HG02885 (cell line): ENCODE measurements at regions not wholly inside any gene's neighbourhood (a gene's known extent, or its start where the extent isn't known, plus 50 kb on each side); places are given as distances from the start of the nearest gene placed in this dataset.

ENCODE experiments used
- ATAC-seq: cut with Tn5 transposase; IDR thresholded peaks from one replicate; pipeline ENCODE4 v1.9.1; 2021; ENCODE audit warnings: mild to moderate bottlenecking; ENCODE audit not compliant: unreplicated experiment, poor library complexity

DNA sequence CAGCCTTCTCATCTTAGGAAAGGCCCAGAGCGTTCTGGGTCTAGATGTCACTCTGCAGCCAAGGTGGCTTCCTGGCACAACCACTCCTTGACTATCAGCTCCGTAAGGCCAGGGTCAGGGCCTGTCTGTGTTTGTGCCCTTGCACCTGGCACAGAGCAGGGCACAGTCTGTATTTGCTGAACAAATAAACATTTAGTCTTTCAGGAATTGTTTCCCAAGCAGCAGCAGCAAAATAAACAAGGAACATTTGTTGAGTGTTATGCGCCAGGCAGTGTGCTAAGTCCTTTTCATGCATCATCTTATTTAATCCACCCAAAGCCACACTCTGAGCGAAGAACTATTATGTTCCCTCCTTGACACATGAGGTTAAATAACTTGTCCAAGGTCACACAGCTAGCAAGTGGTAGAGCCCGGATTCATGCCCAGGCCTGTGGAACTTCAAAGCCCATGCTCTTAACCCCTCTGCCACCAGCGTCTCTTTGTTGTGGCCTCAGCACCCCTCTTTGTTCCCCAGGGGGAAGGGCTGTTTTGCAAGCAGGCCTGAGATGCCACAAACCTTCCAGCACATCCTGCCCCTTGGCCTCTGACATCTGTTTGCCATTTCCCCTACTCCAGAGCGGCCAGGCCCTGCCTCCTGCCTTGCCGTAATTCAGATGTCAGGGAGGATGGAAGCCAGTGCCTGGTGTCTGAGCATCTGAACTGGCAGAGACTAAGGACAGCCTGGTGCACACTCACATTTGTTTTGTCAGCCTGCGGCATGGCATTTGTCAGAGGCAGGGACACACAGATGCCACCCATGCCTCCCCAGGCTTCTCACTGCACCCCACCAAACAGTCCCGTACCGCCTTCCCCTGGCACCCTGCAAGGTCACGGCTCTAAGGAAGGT, 325.8 kb upstream of the ZMIZ1 start:
- no peak for ATAC-seq

DNA sequence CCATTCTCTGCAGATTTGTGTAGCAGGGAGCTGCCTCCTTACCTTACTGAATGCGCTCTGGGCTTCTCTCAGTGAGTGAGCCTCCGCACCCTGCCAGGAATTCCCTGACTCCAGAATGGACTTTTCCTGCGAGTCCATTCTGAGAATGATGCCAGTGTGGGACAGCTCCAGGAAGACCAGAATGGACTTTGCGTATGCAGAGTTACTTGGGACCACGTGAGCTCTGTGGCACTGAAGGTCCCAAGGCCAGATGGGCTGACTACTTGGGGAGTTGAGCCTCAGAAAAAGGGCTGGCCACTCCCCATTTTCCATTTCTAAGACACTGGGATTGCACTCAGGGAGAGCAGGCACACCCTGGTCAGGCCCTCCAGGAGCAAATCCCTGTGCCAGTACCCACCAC, 324.7 kb upstream of the ZMIZ1 start:
- ATAC-seq = no peak

GRCh38 chr10:78744491-78745090, 324.2 kb upstream of the ZMIZ1 start:
- no peak for ATAC-seq

DNA sequence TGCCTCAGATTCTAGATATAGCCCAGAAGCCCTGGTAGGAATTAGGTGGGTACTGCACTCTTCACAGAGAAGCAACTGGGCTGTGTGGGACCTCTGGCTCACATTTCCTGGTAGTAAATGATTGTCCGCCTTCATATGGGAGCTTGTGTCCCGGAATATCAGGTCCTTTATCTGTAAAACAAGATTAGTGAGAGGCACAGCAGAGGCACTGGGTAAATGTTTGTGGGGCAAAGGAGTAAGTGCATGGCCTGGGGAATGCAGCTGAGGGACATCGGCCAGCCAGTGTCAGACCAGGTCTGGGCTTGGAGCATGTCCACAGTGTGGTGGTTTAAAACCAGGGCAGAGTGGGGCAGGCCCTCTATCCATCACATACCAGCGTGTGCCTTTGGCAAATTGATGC, 323.3 kb upstream of the ZMIZ1 start:
- no peak for ATAC-seq

GRCh38 chr10:78746155-78746763, 322.5 kb upstream of the ZMIZ1 start:
- ATAC-seq = no peak

GRCh38 chr10:78747401-78748234, 321.1 kb upstream of the ZMIZ1 start:
- no peak for ATAC-seq

DNA sequence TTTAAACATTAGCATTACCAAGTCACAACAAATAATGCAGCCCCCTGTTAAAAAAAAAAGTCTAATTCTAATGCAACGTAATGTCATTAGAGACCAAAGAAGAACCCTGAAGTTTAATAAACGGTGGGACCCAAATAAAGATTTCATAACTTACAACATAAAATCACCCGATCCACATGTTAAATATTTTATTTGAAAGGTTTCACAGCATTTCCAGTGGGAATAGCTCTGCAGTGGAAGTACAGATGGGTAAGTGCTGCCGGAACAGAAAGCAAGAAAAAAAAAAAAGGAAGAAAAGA, 320.6 kb upstream of the ZMIZ1 start:
- ATAC-seq = no peak

DNA sequence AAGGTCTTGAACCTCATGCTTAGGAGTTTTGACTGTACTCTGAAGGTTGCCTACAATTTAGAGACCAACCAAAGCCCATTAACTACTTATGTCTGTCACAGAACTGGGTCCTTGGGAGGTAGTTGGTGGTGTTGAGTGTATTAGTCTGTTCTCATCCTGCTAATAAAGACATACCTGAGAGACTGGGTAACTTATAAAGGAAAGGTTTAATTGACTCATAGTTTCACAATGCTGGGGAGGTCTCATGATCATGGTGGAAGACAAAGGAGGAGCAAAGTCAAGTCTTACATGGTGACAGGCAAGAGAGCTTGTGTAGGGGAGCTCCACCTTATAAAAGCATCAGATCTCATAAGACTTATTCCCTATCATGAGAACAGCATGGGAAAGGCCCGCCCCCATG, 319.6 kb upstream of the ZMIZ1 start:
- no peak for ATAC-seq

- no peak for ATAC-seq
Measured at GRCh38 chr10:78749898-78750297, 318.9 kb upstream of the ZMIZ1 start.

DNA sequence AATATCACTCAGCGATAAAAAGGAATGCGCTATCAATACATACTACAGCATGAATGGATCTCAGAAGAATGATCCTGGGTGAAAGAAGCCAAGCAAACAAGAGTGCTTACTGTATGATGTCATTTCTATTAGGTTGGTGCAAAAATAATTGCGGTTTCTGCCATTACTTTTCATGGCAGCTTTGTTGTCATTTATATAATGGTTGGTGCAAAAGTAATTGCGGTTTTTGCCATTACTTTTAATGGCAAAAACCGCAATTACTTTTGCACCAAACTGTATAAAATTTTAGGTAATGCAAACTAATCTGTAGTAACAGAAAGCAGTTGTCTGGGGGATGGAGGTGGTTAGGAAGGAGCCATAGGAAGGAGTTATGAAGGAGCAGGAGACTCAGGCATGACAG, 318.3 kb upstream of the ZMIZ1 start:
- ATAC-seq = no peak

DNA sequence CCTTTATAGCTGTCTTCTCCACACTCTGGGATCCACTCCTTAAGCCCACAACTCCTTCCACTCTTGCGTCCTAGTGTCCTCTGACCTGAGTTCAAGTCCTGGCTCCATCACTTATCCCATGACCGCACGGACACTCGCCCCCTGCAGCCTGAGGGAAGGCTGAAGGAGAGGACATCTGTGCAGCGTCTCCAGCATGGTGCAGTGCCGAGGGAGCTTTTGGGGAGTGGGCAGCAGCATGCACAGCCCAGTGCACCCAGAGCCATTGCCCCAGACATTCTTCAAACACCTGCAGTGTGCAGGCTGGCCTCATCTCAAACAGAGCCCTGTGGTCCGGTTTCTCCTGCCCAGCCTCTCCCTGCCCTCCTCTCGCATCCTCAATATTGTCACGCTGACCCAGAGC, 317.1 kb upstream of the ZMIZ1 start:
- no peak for ATAC-seq

DNA sequence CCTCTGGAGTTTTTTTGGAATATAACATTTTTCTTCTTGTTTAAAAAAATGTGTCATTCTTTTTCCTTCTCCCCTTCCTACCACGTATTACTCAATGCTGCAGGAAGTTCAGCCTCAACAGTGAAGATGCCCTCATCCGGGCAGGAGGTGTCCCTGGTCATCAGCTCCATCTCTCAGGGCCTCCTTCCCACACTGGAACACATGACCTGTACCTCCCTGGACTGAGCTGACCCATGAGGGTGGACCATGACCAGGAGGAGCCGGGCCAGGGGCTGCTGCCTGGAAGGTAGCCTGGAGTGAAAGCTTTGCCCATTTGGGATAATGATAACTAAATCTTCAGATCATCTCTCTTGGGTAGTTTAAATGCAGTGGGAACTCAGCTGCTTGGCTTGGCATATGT, 316.5 kb upstream of the ZMIZ1 start:
- ATAC-seq = no peak

DNA sequence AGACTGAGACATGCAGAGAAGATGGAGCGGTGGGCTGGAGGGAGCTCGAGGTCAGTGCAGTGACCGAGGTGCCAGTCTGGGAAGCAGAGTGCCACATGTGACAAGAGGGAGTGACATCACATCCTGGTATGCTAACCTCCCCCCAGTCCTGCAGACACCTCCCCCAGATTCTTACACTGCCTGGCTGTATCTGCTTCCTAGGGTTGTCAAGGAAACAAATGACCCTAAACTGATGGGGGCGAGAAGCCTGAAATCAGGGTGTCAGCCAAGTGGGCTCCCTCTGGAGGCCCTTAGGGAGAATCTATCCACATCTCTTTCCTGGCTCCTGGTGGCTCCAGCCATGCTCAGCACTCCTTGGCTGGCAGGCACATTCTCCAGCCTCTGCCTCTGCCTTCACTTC, 316.1 kb upstream of the ZMIZ1 start:
- no peak for ATAC-seq

DNA sequence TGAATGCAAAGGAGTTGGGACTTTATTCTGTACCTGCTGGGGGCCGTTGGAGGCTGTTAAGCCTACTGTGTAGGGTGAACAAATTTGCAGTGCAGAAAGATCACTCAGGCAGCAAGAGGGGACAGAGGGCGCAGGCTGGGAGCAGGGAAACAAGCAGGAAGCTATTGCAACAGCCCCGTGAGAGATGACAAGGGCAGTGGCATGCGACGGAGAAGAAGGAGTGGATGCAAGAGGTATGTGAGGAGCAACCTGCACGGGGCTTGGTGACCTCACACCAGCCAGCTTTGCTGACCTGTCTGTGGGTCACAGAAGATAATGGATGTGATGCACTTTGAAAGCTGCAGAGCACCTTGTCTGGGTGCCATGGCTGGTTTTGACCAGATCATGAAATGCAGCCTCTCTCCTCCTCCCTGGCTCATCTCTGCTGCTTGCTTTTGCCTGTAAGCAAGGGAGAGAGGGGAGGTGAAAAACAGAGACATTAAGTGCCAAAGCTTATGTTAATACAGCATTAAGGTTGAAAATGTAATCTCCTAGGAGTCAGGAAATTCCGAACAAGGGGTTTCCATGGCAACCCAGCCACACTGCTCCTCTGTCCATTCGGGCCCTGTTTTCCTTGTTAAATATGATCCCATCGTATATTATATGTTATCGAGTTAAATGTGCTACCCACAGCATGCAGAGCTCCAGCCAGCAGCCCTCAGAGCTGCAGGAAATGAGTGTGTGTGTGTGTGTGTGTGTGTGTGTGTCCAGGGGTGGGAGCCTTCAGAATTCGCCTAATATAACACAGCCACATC, 314.3 kb upstream of the ZMIZ1 start:
- ATAC-seq = no peak

DNA sequence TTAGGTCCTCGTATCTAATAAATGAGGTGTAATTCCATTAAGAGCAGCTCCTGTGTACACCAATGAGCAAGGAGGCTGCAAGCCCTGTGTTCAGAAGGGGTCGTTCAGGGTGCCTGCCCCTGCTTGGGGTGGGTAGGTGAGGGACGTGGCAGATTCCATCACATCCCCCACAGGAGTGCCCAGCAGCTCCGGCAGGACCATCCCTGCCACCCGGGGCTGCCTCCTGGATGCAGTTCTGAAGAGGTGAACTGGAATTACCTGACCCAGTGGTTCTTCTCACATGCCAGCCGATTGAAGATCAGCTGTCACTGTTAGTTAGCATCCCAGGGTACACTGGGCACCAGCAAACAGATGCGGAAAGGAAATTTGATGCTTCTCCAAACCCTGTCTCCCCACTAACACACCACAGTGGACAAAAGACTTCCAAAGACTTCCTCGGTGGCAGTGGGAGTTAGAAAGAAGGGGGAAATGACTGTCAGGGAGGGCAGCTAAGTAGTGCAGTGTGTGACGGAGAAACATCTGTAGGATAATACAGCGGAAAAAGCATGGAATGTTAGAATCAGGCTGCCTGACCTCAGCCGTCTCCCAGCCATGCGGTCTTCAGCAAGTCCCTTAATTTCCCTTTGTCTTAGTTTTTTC, 313.6 kb upstream of the ZMIZ1 start:
- no peak for ATAC-seq

DNA sequence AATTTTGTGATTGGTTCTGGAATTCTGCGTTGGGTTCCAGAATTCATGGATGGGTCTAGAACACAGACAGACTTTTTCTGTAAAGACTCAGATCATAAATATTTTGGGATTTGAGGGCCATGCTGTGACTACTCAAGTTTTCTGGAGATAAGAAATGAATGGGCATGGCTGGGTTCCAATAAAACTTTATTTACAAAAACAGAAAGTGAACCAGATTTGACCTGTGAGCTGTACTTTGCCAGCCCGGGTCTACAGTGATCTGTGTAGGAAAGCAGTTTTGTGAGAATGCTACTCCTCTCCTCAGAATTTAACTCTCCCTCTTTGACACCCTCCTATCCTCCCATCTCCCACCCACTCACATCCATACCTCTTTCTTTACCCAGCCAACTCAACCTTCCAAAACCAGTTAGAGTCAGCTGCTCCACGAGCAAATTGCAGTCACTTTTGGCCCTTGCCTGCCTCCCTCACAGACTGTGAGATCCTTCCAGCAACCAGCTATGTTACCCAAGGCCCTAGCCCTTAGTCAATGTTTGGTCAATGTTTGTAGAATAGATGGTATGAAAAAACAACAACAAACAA, 312.8 kb upstream of the ZMIZ1 start:
- no peak for ATAC-seq

GRCh38 chr10:78756604-78757343, 312.0 kb upstream of the ZMIZ1 start:
- ATAC-seq = no peak

DNA sequence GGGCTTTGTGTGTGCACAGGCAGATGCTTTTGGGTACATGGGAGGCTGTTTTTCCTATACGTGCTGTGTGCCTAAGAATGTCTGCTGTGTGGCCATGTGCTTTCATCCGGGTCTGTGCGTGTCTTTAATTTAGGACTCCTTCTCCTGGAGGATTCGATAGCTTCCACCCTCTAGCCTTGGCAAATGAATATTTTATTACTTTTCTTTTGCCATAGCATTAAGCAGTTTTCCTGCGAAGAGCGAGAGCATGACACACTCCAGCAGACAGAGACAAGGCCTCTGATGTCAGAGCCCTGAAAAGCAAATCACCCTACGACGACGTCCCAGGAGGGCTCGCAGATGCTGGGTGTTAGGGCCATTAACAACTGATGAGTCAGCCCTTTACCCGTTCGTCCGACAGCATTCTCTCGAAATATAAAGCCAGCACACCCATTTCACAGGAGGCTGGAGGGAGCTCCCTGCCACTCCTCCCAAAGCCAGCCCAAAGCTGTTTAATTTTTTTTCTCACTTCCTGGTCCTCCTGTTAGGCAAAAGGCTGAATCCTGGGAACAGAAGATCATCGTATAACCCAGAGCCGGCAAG, 311.3 kb upstream of the ZMIZ1 start:
- ATAC-seq = no peak
